ENCODE measurements at regions not wholly inside any gene's neighbourhood (a gene's known extent, or its start where the extent isn't known, plus 50 kb on each side); places are given as distances from the start of the nearest gene placed in this dataset.

DNA sequence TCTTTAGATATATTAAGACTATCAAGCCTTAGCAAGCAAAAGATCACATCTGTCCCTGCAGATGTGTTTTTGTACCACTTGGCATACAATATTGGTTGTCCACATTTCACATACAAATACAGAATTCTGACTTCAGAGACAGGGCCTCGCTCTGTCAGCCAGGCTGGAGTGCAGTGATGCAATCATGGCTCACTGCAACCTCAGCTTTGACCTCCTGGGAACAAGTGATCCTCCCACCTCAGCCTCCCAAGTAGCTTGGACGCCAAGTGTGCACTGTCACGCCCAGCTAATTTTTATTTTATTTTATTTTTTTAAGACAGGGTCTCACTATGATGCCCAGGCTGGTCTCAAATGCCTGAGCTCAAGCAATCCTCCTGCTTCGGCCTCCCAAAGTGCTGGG, 53.0 kb upstream of the ACTL6A start:
- POLR2A ChIA-PET, result no interaction called here
- TF ChIP-seq, protein P1, sequence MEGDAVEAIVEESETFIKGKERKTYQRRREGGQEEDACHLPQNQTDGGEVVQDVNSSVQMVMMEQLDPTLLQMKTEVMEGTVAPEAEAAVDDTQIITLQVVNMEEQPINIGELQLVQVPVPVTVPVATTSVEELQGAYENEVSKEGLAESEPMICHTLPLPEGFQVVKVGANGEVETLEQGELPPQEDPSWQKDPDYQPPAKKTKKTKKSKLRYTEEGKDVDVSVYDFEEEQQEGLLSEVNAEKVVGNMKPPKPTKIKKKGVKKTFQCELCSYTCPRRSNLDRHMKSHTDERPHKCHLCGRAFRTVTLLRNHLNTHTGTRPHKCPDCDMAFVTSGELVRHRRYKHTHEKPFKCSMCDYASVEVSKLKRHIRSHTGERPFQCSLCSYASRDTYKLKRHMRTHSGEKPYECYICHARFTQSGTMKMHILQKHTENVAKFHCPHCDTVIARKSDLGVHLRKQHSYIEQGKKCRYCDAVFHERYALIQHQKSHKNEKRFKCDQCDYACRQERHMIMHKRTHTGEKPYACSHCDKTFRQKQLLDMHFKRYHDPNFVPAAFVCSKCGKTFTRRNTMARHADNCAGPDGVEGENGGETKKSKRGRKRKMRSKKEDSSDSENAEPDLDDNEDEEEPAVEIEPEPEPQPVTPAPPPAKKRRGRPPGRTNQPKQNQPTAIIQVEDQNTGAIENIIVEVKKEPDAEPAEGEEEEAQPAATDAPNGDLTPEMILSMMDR (IDR thresholded peaks at IDR 0.05), result no peak

DNA sequence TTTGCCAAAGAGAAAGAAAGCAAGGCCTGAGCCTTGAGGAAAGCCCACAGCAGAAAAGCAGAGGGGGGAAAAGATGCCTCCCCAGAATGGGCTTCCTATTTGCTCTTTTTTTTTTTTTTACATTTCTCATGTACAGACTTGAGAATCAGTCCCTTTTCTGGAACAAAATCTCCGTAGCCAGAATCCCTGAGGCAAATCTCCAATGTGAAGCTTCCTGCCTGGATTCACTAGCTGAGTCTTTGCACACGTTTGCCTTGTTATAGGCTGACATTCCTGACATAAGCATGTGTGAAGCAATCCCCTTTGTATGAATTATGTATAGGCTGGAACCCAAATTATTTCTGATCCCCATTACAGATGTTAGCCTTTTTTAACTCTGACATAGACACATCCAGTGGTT, 52.2 kb upstream of the ACTL6A start:
- DNase-seq, result no peak
- Mint-ChIP-seq H3K27me3 (peaks cover 14% of the 10 kb centered on the region), H3K27ac (no peak overlapping the region), H3K4me1 (no peaks in the 10 kb centered on the region), H3K36me3 (ENCODE audit: low read depth) (no peaks in the 10 kb centered on the region), H3K4me3 (no peak overlapping the region), H3K9me3 (no peaks in the 10 kb centered on the region)
- ChIA-PET POLR2A (no interaction called here), CTCF (no interaction called here)
- no peak for ATAC-seq (ENCODE audit: low read depth)
- intact Hi-C loops (cut with micrococcal nuclease), result no loop called here
- TF ChIP-seq, protein P1 (IDR thresholded peaks at IDR 0.05), result no peak

More for the DNA sequence above, 53.0 kb upstream of the ACTL6A start:
- H3K4me3 Mint-ChIP-seq, result no peak overlapping the region
- ATAC-seq (ENCODE audit: low read depth) (no peak), DNase-seq (no peak)
- peaks cover 21% of the 10 kb centered on the region for H3K27me3 Mint-ChIP-seq
- H3K4me1 Mint-ChIP-seq, result no peaks in the 10 kb centered on the region
- no peaks in the 10 kb centered on the region for H3K36me3 Mint-ChIP-seq (ENCODE audit: low read depth)
- intact Hi-C loops (cut with micrococcal nuclease), result no loop called here
- CTCF ChIA-PET, result no interaction called here
- no peak overlapping the region for H3K27ac Mint-ChIP-seq
- H3K9me3 Mint-ChIP-seq, result no peaks in the 10 kb centered on the region

DNA sequence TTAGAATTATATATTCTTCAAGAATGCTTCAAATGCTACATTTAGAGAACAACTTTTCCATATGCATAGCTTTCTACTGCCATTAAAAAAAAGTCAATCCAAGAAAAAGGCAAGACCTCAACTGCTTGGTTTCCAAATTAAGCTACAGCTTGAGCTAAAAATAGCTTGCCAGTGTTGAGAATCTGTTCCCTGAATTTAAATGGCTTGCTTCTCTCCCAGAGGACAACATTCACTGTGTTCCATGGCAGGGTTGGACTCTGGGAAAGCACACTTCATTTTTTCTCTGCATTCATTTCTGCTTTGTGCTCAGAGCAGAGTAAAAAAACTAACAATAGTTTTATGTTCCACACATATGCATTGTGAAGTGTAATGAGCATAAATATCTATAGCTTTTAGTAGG, 50.3 kb upstream of the ACTL6A start:
- no peak for DNase-seq
- POLR2A ChIA-PET, result no interaction called here
- no peak overlapping the region for H3K27ac Mint-ChIP-seq
- no peaks in the 10 kb centered on the region for H3K4me1 Mint-ChIP-seq
- TF ChIP-seq, protein P1 (IDR thresholded peaks at IDR 0.05), result no peak
- no peak overlapping the region for H3K4me3 Mint-ChIP-seq
- CTCF ChIA-PET, result interaction anchor here (1.6 kb wide), 1 partner anchor 26 kb away, joined by 3 read pairs; no protein-coding TSS in a partner anchor
- intact Hi-C loops (cut with micrococcal nuclease), result no loop called here
- no peak for ATAC-seq (ENCODE audit: low read depth)
- peaks cover 10% of the 10 kb centered on the region for H3K9me3 Mint-ChIP-seq
- no peaks in the 10 kb centered on the region for H3K36me3 Mint-ChIP-seq (ENCODE audit: low read depth)
- H3K27me3 Mint-ChIP-seq, result peaks cover 3% of the 10 kb centered on the region
